Neural progenitor cell (in vitro differentiated cells): ENCODE measurements at regions not wholly inside any gene's neighbourhood (a gene's known extent, or its start where the extent isn't known, plus 50 kb on each side); places are given as distances from the start of the nearest gene placed in this dataset.

Experiments
- CTCF ChIP-seq: fragments of 200-600 bp; sonication (generic); IDR thresholded peaks from 2 replicates; pipeline ENCODE4 v1.5.1; 2017; ENCODE audit warnings: antibody characterized with exemption, mild to moderate bottlenecking
- EZH2 ChIP-seq: fragments of 200-600 bp; sonication (generic); IDR thresholded peaks from 2 replicates; pipeline ENCODE4 v1.6.1; 2017; ENCODE audit warnings: antibody characterized with exemption, mild to moderate bottlenecking, moderate library complexity

- TF ChIP-seq EZH2: no peak
- no peak for TF ChIP-seq CTCF
These were observed 267.2 kb downstream of the SH3BP4 start for GRCh38 chr2:235219048-235219447.
